ENCODE measurements at regions not wholly inside any gene's neighbourhood (a gene's known extent, or its start where the extent isn't known, plus 50 kb on each side); places are given as distances from the start of the nearest gene placed in this dataset.

DNA sequence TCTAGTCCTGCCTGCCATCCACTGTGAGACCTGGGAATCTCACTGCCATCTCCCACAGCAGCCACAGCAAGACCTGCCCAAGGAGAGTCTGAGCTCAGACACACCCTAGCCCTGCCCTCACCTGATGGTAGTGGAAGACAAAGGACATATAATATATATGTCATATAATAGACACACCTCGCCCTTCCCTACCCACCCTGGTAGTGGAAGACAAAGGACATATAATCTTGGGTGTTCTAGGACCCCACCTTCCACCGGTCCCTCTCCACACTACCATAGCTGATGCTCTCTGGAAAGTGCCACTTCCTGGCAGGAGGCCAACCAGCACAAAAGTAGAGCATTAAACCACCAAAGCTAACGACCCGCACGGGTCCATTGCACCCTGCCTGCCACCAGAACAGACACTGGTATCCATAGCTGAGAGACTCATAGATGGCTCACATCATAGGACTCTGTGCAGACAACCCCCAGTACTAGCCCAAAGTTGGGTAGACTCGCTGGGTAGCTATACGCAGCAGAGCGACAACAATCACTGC, 545.6 kb downstream of the CAAP1 start:
- TF ChIP-seq, protein P1, sequence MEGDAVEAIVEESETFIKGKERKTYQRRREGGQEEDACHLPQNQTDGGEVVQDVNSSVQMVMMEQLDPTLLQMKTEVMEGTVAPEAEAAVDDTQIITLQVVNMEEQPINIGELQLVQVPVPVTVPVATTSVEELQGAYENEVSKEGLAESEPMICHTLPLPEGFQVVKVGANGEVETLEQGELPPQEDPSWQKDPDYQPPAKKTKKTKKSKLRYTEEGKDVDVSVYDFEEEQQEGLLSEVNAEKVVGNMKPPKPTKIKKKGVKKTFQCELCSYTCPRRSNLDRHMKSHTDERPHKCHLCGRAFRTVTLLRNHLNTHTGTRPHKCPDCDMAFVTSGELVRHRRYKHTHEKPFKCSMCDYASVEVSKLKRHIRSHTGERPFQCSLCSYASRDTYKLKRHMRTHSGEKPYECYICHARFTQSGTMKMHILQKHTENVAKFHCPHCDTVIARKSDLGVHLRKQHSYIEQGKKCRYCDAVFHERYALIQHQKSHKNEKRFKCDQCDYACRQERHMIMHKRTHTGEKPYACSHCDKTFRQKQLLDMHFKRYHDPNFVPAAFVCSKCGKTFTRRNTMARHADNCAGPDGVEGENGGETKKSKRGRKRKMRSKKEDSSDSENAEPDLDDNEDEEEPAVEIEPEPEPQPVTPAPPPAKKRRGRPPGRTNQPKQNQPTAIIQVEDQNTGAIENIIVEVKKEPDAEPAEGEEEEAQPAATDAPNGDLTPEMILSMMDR (IDR thresholded peaks at IDR 0.05) = no peak
- TF ChIP-seq POLR2A (IDR thresholded peaks at IDR 0.05) = no peak

Data from lower leg skin (tissue), 3 donors.